Osteoblast (primary cell): ENCODE measurements at regions not wholly inside any gene's neighbourhood (a gene's known extent, or its start where the extent isn't known, plus 50 kb on each side); places are given as distances from the start of the nearest gene placed in this dataset.

Source experiments
- DNase-seq: peaks from one replicate; pipeline ENCODE4 v3.0.0; 2011; ENCODE audit warnings: low spot score, mixed read lengths; ENCODE audit not compliant: insufficient read length; ENCODE audit errors: missing footprints
- H2AFZ ChIP-seq: 2 replicates; pipeline ENCODE4 v1.6.0; 2011; ENCODE audit warnings: mild to moderate bottlenecking, low read length
- H3K27ac ChIP-seq: 2 replicates; pipeline ENCODE4 v1.5.1; 2011; ENCODE audit warnings: mild to moderate bottlenecking, low read depth, low read length, moderate library complexity
- H3K27me3 ChIP-seq: 2 replicates; pipeline ENCODE4 v1.6.0; 2012; ENCODE audit warnings: mild to moderate bottlenecking, control low read depth, inconsistent platforms, low read length, moderate library complexity; ENCODE audit not compliant: insufficient read depth
- H3K36me3 ChIP-seq: 2 replicates; pipeline ENCODE4 v1.5.1; 2011; ENCODE audit warnings: mild to moderate bottlenecking, low read length, control low read depth, moderate library complexity; ENCODE audit not compliant: insufficient read depth
- H3K4me1 ChIP-seq: 2 replicates; pipeline ENCODE4 v1.5.1; 2011; ENCODE audit warnings: mild to moderate bottlenecking, low read length, control low read depth, moderate library complexity; ENCODE audit not compliant: insufficient read depth
- H3K4me2 ChIP-seq: 2 replicates; pipeline ENCODE4 v1.6.0; 2011; ENCODE audit warnings: mild to moderate bottlenecking, low read length; ENCODE audit not compliant: insufficient read depth
- H3K4me3 ChIP-seq: fragments of 200-600 bp; sonication (generic); 3 replicates; pipeline ENCODE4 v1.5.1; 2012; ENCODE audit warnings: mild to moderate bottlenecking, low read length, inconsistent platforms; ENCODE audit not compliant: insufficient read depth
- H3K79me2 ChIP-seq: 2 replicates; pipeline ENCODE4 v1.6.0; 2012; ENCODE audit warnings: mild to moderate bottlenecking, low read length, control low read depth, inconsistent platforms; ENCODE audit not compliant: insufficient read depth
- H3K9me3 ChIP-seq: 2 replicates; pipeline ENCODE4 v1.5.1; 2011; ENCODE audit warnings: low read depth, low read length, control low read depth
- H4K20me1 ChIP-seq: 2 replicates; pipeline ENCODE4 v1.6.0; 2012; ENCODE audit warnings: mild to moderate bottlenecking, low read length, control low read depth; ENCODE audit not compliant: insufficient read depth
- CTCF ChIP-seq: IDR thresholded peaks from 2 replicates; pipeline ENCODE4 v1.5.1; 2011; ENCODE audit warnings: mild to moderate bottlenecking, low read depth, low read length, moderate library complexity; ENCODE audit errors: extremely low read depth

DNA sequence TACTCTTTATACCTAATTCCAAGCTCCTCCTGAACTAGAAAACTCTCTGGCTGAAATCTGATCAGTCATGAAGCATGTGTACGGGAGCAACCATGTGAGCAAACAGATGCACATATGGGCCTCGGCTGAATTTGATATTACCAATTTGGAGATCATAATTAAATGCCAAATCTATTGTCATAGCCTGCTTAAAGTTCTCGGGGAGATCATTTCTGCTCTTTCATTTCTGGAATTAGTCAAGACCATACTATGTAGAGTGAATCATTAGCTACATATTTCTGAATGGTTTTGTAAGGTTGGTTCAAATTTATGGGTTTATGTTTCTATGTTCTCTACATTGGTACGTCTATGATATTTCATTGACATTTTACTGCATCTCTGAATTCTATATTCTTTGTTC, 205.5 kb downstream of the UBE2E3 start:
- no peak overlapping the region for H3K4me2 ChIP-seq
- no peaks in the 10 kb centered on the region for H3K9me3 ChIP-seq
- no peak overlapping the region for H3K27ac ChIP-seq
- no peaks in the 10 kb centered on the region for H3K27me3 ChIP-seq
- H2AFZ ChIP-seq, result no peak overlapping the region
- H3K4me3 ChIP-seq, result no peak overlapping the region
- TF ChIP-seq CTCF, result no peak
- H3K36me3 ChIP-seq, result no peaks in the 10 kb centered on the region
- no peaks in the 10 kb centered on the region for H3K4me1 ChIP-seq
- no peaks in the 10 kb centered on the region for H4K20me1 ChIP-seq
- DNase-seq, result no peak
- no peaks in the 10 kb centered on the region for H3K79me2 ChIP-seq

GRCh38 chr2:181188605-181189004, 208.2 kb downstream of the UBE2E3 start:
- DNase-seq, result no peak
- no peak overlapping the region for H2AFZ ChIP-seq
- TF ChIP-seq CTCF, result no peak
- H3K4me3 ChIP-seq, result no peak overlapping the region
- H3K4me2 ChIP-seq, result no peak overlapping the region
- H3K9me3 ChIP-seq, result no peaks in the 10 kb centered on the region
- H3K27me3 ChIP-seq, result no peaks in the 10 kb centered on the region
- no peaks in the 10 kb centered on the region for H3K4me1 ChIP-seq
- no peaks in the 10 kb centered on the region for H3K79me2 ChIP-seq
- H3K27ac ChIP-seq, result no peak overlapping the region
- no peaks in the 10 kb centered on the region for H4K20me1 ChIP-seq
- no peaks in the 10 kb centered on the region for H3K36me3 ChIP-seq

DNA sequence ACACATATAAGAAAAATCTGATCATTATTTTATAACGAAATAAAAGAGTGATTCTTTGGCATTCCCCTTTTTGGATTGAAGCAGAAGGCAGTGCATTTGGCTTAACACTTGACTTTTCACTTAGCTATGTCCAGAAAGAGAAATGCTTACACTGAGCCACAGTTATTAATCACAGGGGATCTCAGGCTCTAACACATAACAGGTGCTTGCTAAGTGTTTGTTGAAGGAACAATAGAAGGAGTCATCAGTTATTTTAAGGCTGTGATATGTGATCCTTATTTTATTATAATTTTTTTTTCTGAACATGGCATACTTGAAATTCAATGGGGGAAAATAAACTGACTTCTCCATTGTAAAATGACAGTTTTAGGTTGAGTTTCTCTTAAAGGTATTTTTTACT, 209.5 kb downstream of the UBE2E3 start:
- Histone ChIP-seq H3K27me3 (no peaks in the 10 kb centered on the region), H3K4me3 (no peak overlapping the region), H3K9me3 (no peaks in the 10 kb centered on the region), H3K79me2 (no peaks in the 10 kb centered on the region), H4K20me1 (no peaks in the 10 kb centered on the region), H3K27ac (no peak overlapping the region), H3K4me2 (no peak overlapping the region), H3K36me3 (no peaks in the 10 kb centered on the region), H3K4me1 (no peaks in the 10 kb centered on the region), H2AFZ (no peak overlapping the region)
- DNase-seq, result no peak
- no peak for TF ChIP-seq CTCF

DNA sequence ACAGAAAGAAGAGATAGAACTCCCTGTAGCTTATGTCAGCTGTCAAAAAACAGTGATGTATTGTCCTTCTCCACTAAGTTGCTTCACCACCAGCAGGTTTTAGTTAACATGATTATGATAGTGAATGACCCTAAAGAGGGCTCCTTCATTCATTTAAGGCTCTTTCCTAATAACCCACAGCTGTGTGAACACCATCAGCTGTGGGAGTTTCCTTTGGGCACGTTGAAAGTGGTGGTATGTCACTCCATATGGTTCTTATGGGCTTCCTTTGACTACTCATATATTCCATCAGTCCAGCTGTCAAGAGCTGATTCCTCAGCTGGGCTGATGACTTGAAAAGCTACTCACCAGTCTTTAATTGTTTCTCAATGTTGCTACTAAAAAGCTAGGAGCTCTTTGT, 210.3 kb downstream of the UBE2E3 start:
- Histone ChIP-seq H3K79me2 (no peaks in the 10 kb centered on the region), H3K4me3 (no peak overlapping the region), H2AFZ (no peak overlapping the region), H3K27ac (no peak overlapping the region), H3K9me3 (no peaks in the 10 kb centered on the region), H3K36me3 (no peaks in the 10 kb centered on the region), H3K27me3 (no peaks in the 10 kb centered on the region), H3K4me2 (no peak overlapping the region), H4K20me1 (no peaks in the 10 kb centered on the region), H3K4me1 (no peaks in the 10 kb centered on the region)
- TF ChIP-seq CTCF, result no peak
- DNase-seq, result no peak
